ENCODE measurements at regions not wholly inside any gene's neighbourhood (a gene's known extent, or its start where the extent isn't known, plus 50 kb on each side); places are given as distances from the start of the nearest gene placed in this dataset.
"Not testable (repeated sequence)": the region's sequence is repeated elsewhere in the genome, so short reads cannot be mapped to it uniquely, and the experiment has no call there.

GRCh38 chr17:33680472-33680871, 387.4 kb upstream of the ASIC2 start:
- in situ Hi-C loops (cut with HindIII; ENCODE audit: low sequenced_read_pairs) = no loop called here

- in situ Hi-C loops (cut with HindIII; ENCODE audit: low sequenced_read_pairs) = no loop called here
These were observed 389.5 kb upstream of the ASIC2 start for GRCh38 chr17:33682599-33682998.

GRCh38 chr17:33684735-33685134, 391.6 kb upstream of the ASIC2 start:
- in situ Hi-C loops (cut with HindIII; ENCODE audit: low sequenced_read_pairs) = no loop called here

GRCh38 chr17:33686171-33686570, 393.1 kb upstream of the ASIC2 start:
- in situ Hi-C loops (cut with HindIII; ENCODE audit: low sequenced_read_pairs) = no loop called here

- in situ Hi-C loops (cut with HindIII; ENCODE audit: low sequenced_read_pairs) = no loop called here
These were observed 394.7 kb upstream of the ASIC2 start for GRCh38 chr17:33687831-33688230.

- in situ Hi-C loops (cut with HindIII; ENCODE audit: low sequenced_read_pairs) = no loop called here
These were observed 395.7 kb upstream of the ASIC2 start for GRCh38 chr17:33688771-33689170.

GRCh38 chr17:33689725-33690124, 396.6 kb upstream of the ASIC2 start:
- in situ Hi-C loops (cut with HindIII; ENCODE audit: low sequenced_read_pairs) = no loop called here

- in situ Hi-C loops (cut with HindIII; ENCODE audit: low sequenced_read_pairs) = no loop called here
These were observed 402.3 kb upstream of the ASIC2 start for GRCh38 chr17:33695431-33695830.

GRCh38 chr17:33696102-33696501, 403.0 kb upstream of the ASIC2 start:
- in situ Hi-C loops (cut with HindIII; ENCODE audit: low sequenced_read_pairs) = no loop called here

- in situ Hi-C loops (cut with HindIII; ENCODE audit: low sequenced_read_pairs) = no loop called here
These were observed 404.5 kb upstream of the ASIC2 start for GRCh38 chr17:33697557-33697956.

- in situ Hi-C loops (cut with HindIII; ENCODE audit: low sequenced_read_pairs) = no loop called here
These were observed 408.8 kb upstream of the ASIC2 start for GRCh38 chr17:33701910-33702309.

GRCh38 chr17:33704856-33705255, 411.8 kb upstream of the ASIC2 start:
- in situ Hi-C loops (cut with HindIII; ENCODE audit: low sequenced_read_pairs) = no loop called here

- in situ Hi-C loops (cut with HindIII; ENCODE audit: low sequenced_read_pairs) = no loop called here
These were observed 416.8 kb upstream of the ASIC2 start for GRCh38 chr17:33709881-33710280.

- in situ Hi-C loops (cut with HindIII; ENCODE audit: low sequenced_read_pairs) = no loop called here
These were observed 419.0 kb upstream of the ASIC2 start for GRCh38 chr17:33712120-33712519.

- in situ Hi-C loops (cut with HindIII; ENCODE audit: low sequenced_read_pairs) = loop anchor here (5.0 kb wide), 1 partner anchor 65 kb away; no protein-coding TSS in a partner anchor
These were observed 423.9 kb upstream of the ASIC2 start for GRCh38 chr17:33716957-33717356.

GRCh38 chr17:33723736-33724135, 430.6 kb upstream of the ASIC2 start:
- in situ Hi-C loops (cut with HindIII; ENCODE audit: low sequenced_read_pairs) = not testable (repeated sequence)

- in situ Hi-C loops (cut with HindIII; ENCODE audit: low sequenced_read_pairs) = no loop called here
These were observed 432.7 kb upstream of the ASIC2 start for GRCh38 chr17:33725675-33726271.

- in situ Hi-C loops (cut with HindIII; ENCODE audit: low sequenced_read_pairs) = no loop called here
These were observed 437.0 kb upstream of the ASIC2 start for GRCh38 chr17:33730131-33730530.

- in situ Hi-C loops (cut with HindIII; ENCODE audit: low sequenced_read_pairs) = no loop called here
These were observed 439.0 kb upstream of the ASIC2 start for GRCh38 chr17:33732116-33732515.

GRCh38 chr17:33739714-33740113, 446.6 kb upstream of the ASIC2 start:
- in situ Hi-C loops (cut with HindIII; ENCODE audit: low sequenced_read_pairs) = no loop called here

GRCh38 chr17:33745047-33745760, 452.1 kb upstream of the ASIC2 start:
- in situ Hi-C loops (cut with HindIII; ENCODE audit: low sequenced_read_pairs) = no loop called here

- in situ Hi-C loops (cut with HindIII; ENCODE audit: low sequenced_read_pairs) = no loop called here
These were observed 456.1 kb upstream of the ASIC2 start for GRCh38 chr17:33749171-33749570.
